LNCaP clone FGC (cell line): ENCODE measurements at regions not wholly inside any gene's neighbourhood (a gene's known extent, or its start where the extent isn't known, plus 50 kb on each side); places are given as distances from the start of the nearest gene placed in this dataset.

Experiments
- DNase-seq: peaks from one replicate; pipeline ENCODE4 v3.0.0-alpha.2; 2011; ENCODE audit warnings: low read depth
- H3K4me3 ChIP-seq: 2 replicates; pipeline ENCODE4 v1.5.1; 2011; ENCODE audit warnings: mild to moderate bottlenecking, low read depth, low read length, control low read depth
- CTCF ChIP-seq: IDR thresholded peaks from 2 replicates; pipeline ENCODE4 v1.5.1; 2012; ENCODE audit warnings: mild to moderate bottlenecking; ENCODE audit not compliant: control insufficient read depth, insufficient read depth; ENCODE audit errors: extremely low read depth

- no peak for TF ChIP-seq CTCF
- H3K4me3 ChIP-seq, result no peak overlapping the region
- DNase-seq, result no peak
Measured at GRCh38 chr2:176413786-176414185, 144.5 kb downstream of the MTX2 start.

- no peak for TF ChIP-seq CTCF
- DNase-seq, result no peak
- H3K4me3 ChIP-seq, result no peak overlapping the region
Measured at GRCh38 chr2:176414641-176415040, 145.4 kb downstream of the MTX2 start.

- no peak for TF ChIP-seq CTCF
- no peak for DNase-seq
- no peak overlapping the region for H3K4me3 ChIP-seq
Measured at GRCh38 chr2:176415174-176415895, 146.1 kb downstream of the MTX2 start.

GRCh38 chr2:176415937-176416499 lies 146.8 kb downstream of the MTX2 start:
- no peak overlapping the region for H3K4me3 ChIP-seq
- no peak for TF ChIP-seq CTCF
- no peak for DNase-seq

GRCh38 chr2:176418768-176419167 lies 149.5 kb downstream of the MTX2 start:
- TF ChIP-seq CTCF, result no peak
- no peak for DNase-seq
- H3K4me3 ChIP-seq, result no peak overlapping the region

GRCh38 chr2:176419591-176420071 lies 150.4 kb downstream of the MTX2 start:
- H3K4me3 ChIP-seq, result no peak overlapping the region
- no peak for TF ChIP-seq CTCF
- no peak for DNase-seq
